H1 (cell line): ENCODE measurements at regions not wholly inside any gene's neighbourhood (a gene's known extent, or its start where the extent isn't known, plus 50 kb on each side); places are given as distances from the start of the nearest gene placed in this dataset.

ENCODE experiments used
- CTCF ChIA-PET: fragments of 300-600 bp; sonication (Branson Sonifier 250); formaldehyde crosslinking; loops from one replicate; lab custom pipeline; 2021; ENCODE audit not compliant: partially characterized antibody; lab: Charles Lee
- POLR2A ChIA-PET: fragments of 300-600 bp; sonication (Branson Sonifier 250); formaldehyde crosslinking; loops from one replicate; lab custom pipeline; 2021; ENCODE audit warnings: inconsistent platforms; ENCODE audit not compliant: partially characterized antibody; lab: Charles Lee
- DNase-seq, 2 experiments: peaks; one replicate each; pipeline versions ENCODE4 v3.0.0 to v3.0.0-alpha.2; 2010 to 2022; ENCODE audit warnings: low spot score in 2 of 2, low read depth in 1 of 2, mixed read lengths in 1 of 2
- FAIRE-seq: peaks from 2 replicates; lab custom pipeline; 2011; peaks lifted over from hg19 to GRCh38; lab: Jason Lieb, UNC
- H2AFZ ChIP-seq: 2 replicates; pipeline ENCODE4 v1.8.1; 2012; ENCODE audit warnings: low read length, inconsistent platforms
- H2AK5ac ChIP-seq: 2 replicates; pipeline ENCODE4 v1.6.1; 2013; ENCODE audit warnings: low read depth, low read length
- H2BK120ac ChIP-seq: replicated peaks from 2 replicates; pipeline ENCODE3; 2013; ENCODE audit warnings: low read depth, low read length, inconsistent platforms
- H2BK12ac ChIP-seq: 2 replicates; pipeline ENCODE4 v1.6.1; 2013; ENCODE audit warnings: low read depth, low read length
- H2BK15ac ChIP-seq: 2 replicates; pipeline ENCODE4 v1.6.1; 2013; ENCODE audit warnings: low read length
- H2BK20ac ChIP-seq: 2 replicates; pipeline ENCODE4 v1.6.1; 2013; ENCODE audit warnings: low read length
- H2BK5ac ChIP-seq: 2 replicates; pipeline ENCODE4 v1.6.1; 2013; ENCODE audit warnings: low read depth, low read length
- H3K14ac ChIP-seq: 2 replicates; pipeline ENCODE4 v1.6.1; 2013; ENCODE audit warnings: inconsistent platforms; ENCODE audit not compliant: insufficient read length
- H3K18ac ChIP-seq: 2 replicates; pipeline ENCODE4 v1.6.1; 2013; ENCODE audit warnings: low read length; ENCODE audit errors: extremely low read depth
- H3K23ac ChIP-seq: 2 replicates; pipeline ENCODE4 v1.6.1; 2013; ENCODE audit warnings: inconsistent platforms; ENCODE audit not compliant: insufficient read length
- H3K23me2 ChIP-seq: 2 replicates; pipeline ENCODE4 v1.6.1; 2013; ENCODE audit warnings: low read depth, low read length
- H3K27ac ChIP-seq: 2 replicates; pipeline ENCODE4 v1.6.1; 2011; ENCODE audit warnings: low read depth, low read length, inconsistent platforms
- H3K27me3 ChIP-seq, 4 experiments: replicated peaks in 1 of 4; 1 replicate in 1 of 4; 2 replicates in 3 of 4; pipeline versions ENCODE4 v1.6.1 to v1.8.1; 2011 to 2013; ENCODE audit warnings: low read length in 3 of 4, mild to moderate bottlenecking in 3 of 4, inconsistent platforms in 2 of 4, mixed read lengths in 2 of 4, moderate library complexity in 1 of 4; ENCODE audit not compliant: control insufficient read depth in 3 of 4, insufficient read depth in 3 of 4; ENCODE audit errors: extremely low read depth in 1 of 4
- H3K36me3 ChIP-seq, 4 experiments: 2 replicates each; pipeline versions ENCODE4 v1.6.1 to v1.8.1; 2011 to 2013; ENCODE audit warnings: mild to moderate bottlenecking in 4 of 4, low read length in 3 of 4, moderate library complexity in 2 of 4, control low read depth in 1 of 4, inconsistent platforms in 1 of 4; ENCODE audit not compliant: insufficient read depth in 4 of 4, control insufficient read depth in 2 of 4
- H3K4ac ChIP-seq: replicated peaks from 2 replicates; pipeline ENCODE3; 2013; ENCODE audit warnings: low read length, low read depth, mixed read lengths, inconsistent platforms; ENCODE audit not compliant: insufficient read length
- H3K4me1 ChIP-seq, 4 experiments: replicated peaks in 1 of 4; 1 replicate in 1 of 4; 2 replicates in 3 of 4; pipeline versions ENCODE4 v1.6.1 to v1.8.1; 2011 to 2013; ENCODE audit warnings: low read length in 3 of 4, inconsistent platforms in 2 of 4, mixed read lengths in 1 of 4; ENCODE audit not compliant: insufficient read depth in 4 of 4, control insufficient read depth in 3 of 4
- H3K4me2 ChIP-seq, 2 experiments: 2 replicates each; pipeline versions ENCODE4 v1.6.1 to v1.8.1; 2011 to 2013; ENCODE audit warnings: low read depth in 2 of 2, low read length in 2 of 2, control low read depth in 1 of 2, inconsistent platforms in 1 of 2, mild to moderate bottlenecking in 1 of 2; ENCODE audit not compliant: insufficient read depth in 1 of 2
- H3K4me3 ChIP-seq, 4 experiments: fragments of 200-600, 300-600 bp in 1 of 4; sonication (generic), shearing (Covaris generic), sonication (Bioruptor Twin) in 1 of 4; 2 replicates each; pipeline versions ENCODE4 v1.5.1 to v1.8.1; 2011 to 2016; ENCODE audit warnings: low read length in 4 of 4, low read depth in 3 of 4, control low read depth in 2 of 4, inconsistent platforms in 2 of 4, mild to moderate bottlenecking in 2 of 4, mixed read lengths in 1 of 4, moderate library complexity in 1 of 4; ENCODE audit not compliant: insufficient read depth in 2 of 4; ENCODE audit errors: extremely low read depth in 1 of 4
- H3K56ac ChIP-seq: replicated peaks from 2 replicates; pipeline ENCODE3; 2013; ENCODE audit warnings: low read depth, mild to moderate bottlenecking, mixed read lengths, low read length, inconsistent platforms; ENCODE audit not compliant: insufficient read length
- H3K79me1 ChIP-seq: 2 replicates; pipeline ENCODE4 v1.6.1; 2013; ENCODE audit warnings: low read depth, low read length, control low read depth
- H3K79me2 ChIP-seq, 2 experiments: 2 replicates each; pipeline versions ENCODE4 v1.6.1 to v1.8.1; 2012 to 2013; ENCODE audit warnings: low read length in 2 of 2, mild to moderate bottlenecking in 2 of 2, inconsistent platforms in 1 of 2; ENCODE audit not compliant: insufficient read depth in 2 of 2, control insufficient read depth in 1 of 2
- H3K9ac ChIP-seq, 4 experiments: replicated peaks in 1 of 4; 1 replicate in 1 of 4; 2 replicates in 3 of 4; pipeline versions ENCODE4 v1.6.1 to v1.8.1; 2011 to 2013; ENCODE audit warnings: low read depth in 3 of 4, low read length in 3 of 4, control low read depth in 2 of 4, mild to moderate bottlenecking in 2 of 4, moderate library complexity in 2 of 4, inconsistent platforms in 1 of 4; ENCODE audit errors: extremely low read depth in 1 of 4
- H3K9me3 ChIP-seq, 2 experiments: 2 replicates each; pipeline versions ENCODE4 v1.6.1 to v1.8.1; 2012 to 2013; ENCODE audit warnings: mild to moderate bottlenecking in 2 of 2, moderate library complexity in 2 of 2, control low read depth in 1 of 2, inconsistent platforms in 1 of 2, low read depth in 1 of 2, low read length in 1 of 2, mixed read lengths in 1 of 2; ENCODE audit not compliant: insufficient read depth in 2 of 2
- H4K20me1 ChIP-seq, 2 experiments: replicated peaks in 1 of 2; 2 replicates each; pipeline versions ENCODE3 to v1.8.1; 2011 to 2013; ENCODE audit warnings: inconsistent platforms in 2 of 2, low read length in 2 of 2, mild to moderate bottlenecking in 1 of 2; ENCODE audit not compliant: insufficient read depth in 2 of 2, control insufficient read depth in 1 of 2
- H4K5ac ChIP-seq: 2 replicates; pipeline ENCODE4 v1.6.1; 2013; ENCODE audit warnings: low read length, low read depth, mixed read lengths, inconsistent platforms; ENCODE audit not compliant: insufficient read length
- H4K8ac ChIP-seq: 2 replicates; pipeline ENCODE4 v1.8.0; 2013; ENCODE audit warnings: mild to moderate bottlenecking, moderate library complexity, low read length, inconsistent platforms; ENCODE audit not compliant: insufficient read depth; ENCODE audit errors: extremely low read depth
- H4K91ac ChIP-seq: replicated peaks from 2 replicates; pipeline ENCODE3; 2013; ENCODE audit warnings: low read length, mixed read lengths, inconsistent platforms; ENCODE audit not compliant: insufficient read length
- SP2 ChIP-seq: IDR thresholded peaks from 2 replicates; pipeline ENCODE4 v1.6.1; 2012; ENCODE audit warnings: mild to moderate bottlenecking, low read length, inconsistent platforms
- TAF1 ChIP-seq: IDR thresholded peaks from 2 replicates; pipeline ENCODE4 v1.6.1; 2011; ENCODE audit warnings: mild to moderate bottlenecking, low read depth, low read length
- ZNF274 ChIP-seq: IDR thresholded peaks from 2 replicates; pipeline ENCODE4 v1.7.0; 2012; ENCODE audit warnings: low read length, borderline replicate concordance; ENCODE audit errors: extremely low read depth
- WGBS, 2 experiments: shearing (Covaris generic) in 1 of 2; methylation state at CpG; one replicate each; pipeline versions ENCODE4 v1.1.6 to v1.1.7; 2013 to 2015; ENCODE audit warnings: low lambda C conversion rate in 2 of 2, mixed read lengths in 2 of 2, inconsistent platforms in 1 of 2, low coverage in 1 of 2, missing lambda C conversion rate in 1 of 2; ENCODE audit not compliant: insufficient replicate concordance in 2 of 2, insufficient coverage in 1 of 2, insufficient read length in 1 of 2; ENCODE audit errors: extremely low coverage in 1 of 2, missing lambda C conversion rate in 1 of 2; 5-methylcytosine and 5-hydroxymethylcytosine counted together

- Histone ChIP-seq H2BK20ac (no peak overlapping the region), H2BK12ac (no peak overlapping the region), H3K79me2 (no peaks in the 10 kb centered on the region), H3K79me1 (no peaks in the 10 kb centered on the region), H4K20me1 (no peaks in the 10 kb centered on the region), H2BK120ac (no peak overlapping the region), H3K4me3 (no peak overlapping the region), H3K27ac (no peak overlapping the region), H3K14ac (no peak overlapping the region), H3K4me1 (no peaks in the 10 kb centered on the region), H3K18ac (no peak overlapping the region), H3K9me3 (no peaks in the 10 kb centered on the region), H2AK5ac (no peak overlapping the region), H3K4me2 (no peak overlapping the region), H3K56ac (no peak overlapping the region), H4K8ac (no peak overlapping the region), H3K27me3 (no peaks in the 10 kb centered on the region), H3K23me2 (no peaks in the 10 kb centered on the region), H3K4ac (no peak overlapping the region), H3K9ac (no peak overlapping the region), H2BK15ac (no peak overlapping the region), H2AFZ (no peak overlapping the region), H2BK5ac (no peak overlapping the region), H3K23ac (no peak overlapping the region), H3K36me3 (no peaks in the 10 kb centered on the region), H4K5ac (no peak overlapping the region), H4K91ac (no peak overlapping the region)
- TF ChIP-seq SP2 = no peak
- TF ChIP-seq ZNF274 = no peak
- TF ChIP-seq TAF1 = no peak
- DNase-seq (no peak), FAIRE-seq (no peak)
- WGBS, 2 experiments = 80% methylated on average over 1 of the region's 1 CpG; no CpG with 5 or more reads in 1 of the 2 experiments
- POLR2A ChIA-PET = no interaction called here
- CTCF ChIA-PET = no interaction called here
Observed at GRCh38 chr2:184351126-184351525, 247.2 kb upstream of the ZNF804A start.
